Astrocyte of the spinal cord (primary cell): ENCODE measurements at regions not wholly inside any gene's neighbourhood (a gene's known extent, or its start where the extent isn't known, plus 50 kb on each side); places are given as distances from the start of the nearest gene placed in this dataset.

Experiments
- DNase-seq: peaks from one replicate; pipeline ENCODE4 v3.0.0; 2011; ENCODE audit warnings: low read depth, low spot score
- H3K4me3 ChIP-seq: 2 replicates; pipeline ENCODE4 v1.5.1; 2011; ENCODE audit warnings: low read depth, mild to moderate bottlenecking, low read length, moderate library complexity
- CTCF ChIP-seq: IDR thresholded peaks from 2 replicates; pipeline ENCODE4 v1.5.1; 2012; ENCODE audit warnings: low read depth, mild to moderate bottlenecking, low read length, inconsistent platforms
- in situ Hi-C: cut with HindIII; loops from 2 replicates; pipeline ENCODE4 v1.10.0; 2017; ENCODE audit warnings: low sequenced_read_pairs

GRCh38 chr12:13318231-13319015, 121.9 kb downstream of the EMP1 start:
- in situ Hi-C loops = no loop called here

GRCh38 chr12:13316587-13317246, 120.2 kb downstream of the EMP1 start:
- TF ChIP-seq CTCF = no peak
- in situ Hi-C loops = no loop called here
- H3K4me3 ChIP-seq = no peak overlapping the region
- no peak for DNase-seq

More at GRCh38 chr12:13318231-13319015, 121.9 kb downstream of the EMP1 start:
- no peak for DNase-seq
- TF ChIP-seq CTCF = no peak
- H3K4me3 ChIP-seq = no peak overlapping the region

GRCh38 chr12:13313886-13314285, 117.4 kb downstream of the EMP1 start:
- no peak overlapping the region for H3K4me3 ChIP-seq
- in situ Hi-C loops = no loop called here
- DNase-seq = no peak
- TF ChIP-seq CTCF = no peak

GRCh38 chr12:13311551-13311950, 115.0 kb downstream of the EMP1 start:
- no peak for TF ChIP-seq CTCF
- DNase-seq = no peak
- H3K4me3 ChIP-seq = no peak overlapping the region
- in situ Hi-C loops = no loop called here

- DNase-seq = no peak
- H3K4me3 ChIP-seq = no peak overlapping the region
- in situ Hi-C loops = no loop called here
- TF ChIP-seq CTCF = no peak
These were observed 110.8 kb downstream of the EMP1 start for GRCh38 chr12:13307143-13307816.

GRCh38 chr12:13304924-13305323, 108.4 kb downstream of the EMP1 start:
- DNase-seq = no peak
- no peak overlapping the region for H3K4me3 ChIP-seq
- TF ChIP-seq CTCF = no peak
- in situ Hi-C loops = no loop called here
